OCI-LY1 (cell line): ENCODE measurements at regions not wholly inside any gene's neighbourhood (a gene's known extent, or its start where the extent isn't known, plus 50 kb on each side); places are given as distances from the start of the nearest gene placed in this dataset.

Source experiments
- H2AFZ ChIP-seq: fragments of 200-600 bp; sonication (generic), shearing (Covaris generic); 2 replicates; pipeline ENCODE4 v1.6.0; 2014; ENCODE audit warnings: antibody characterized with exemption, mild to moderate bottlenecking, low read length
- H3F3A ChIP-seq: fragments of 200-600 bp; sonication (generic), shearing (Covaris generic); 2 replicates; pipeline ENCODE4 v1.6.0; 2014; ENCODE audit warnings: mild to moderate bottlenecking, antibody characterized with exemption, low read length, moderate library complexity; ENCODE audit not compliant: insufficient read depth
- H3K27ac ChIP-seq: fragments of 200-600 bp; sonication (generic); 2 replicates; pipeline ENCODE4 v1.5.1; 2014; ENCODE audit warnings: low read length, mixed run types, mild to moderate bottlenecking, low read depth; ENCODE audit not compliant: poor library complexity, severe bottlenecking
- H3K27me3 ChIP-seq: fragments of 200-600 bp; sonication (generic); 2 replicates; pipeline ENCODE4 v1.6.0; 2014; ENCODE audit warnings: antibody characterized with exemption, mild to moderate bottlenecking, low read length, moderate library complexity; ENCODE audit not compliant: insufficient read depth
- H3K36me3 ChIP-seq: fragments of 200-600 bp; sonication (generic); 2 replicates; pipeline ENCODE4 v1.6.1; 2014; ENCODE audit warnings: mild to moderate bottlenecking, antibody characterized with exemption, low read length, moderate library complexity, mixed read lengths; ENCODE audit not compliant: insufficient read depth
- H3K4me1 ChIP-seq: fragments of 200-600 bp; sonication (generic); 2 replicates; pipeline ENCODE4 v1.5.1; 2014; ENCODE audit warnings: mild to moderate bottlenecking, low read length, moderate library complexity; ENCODE audit not compliant: insufficient read depth, severe bottlenecking
- H3K4me2 ChIP-seq: fragments of 200-600 bp; sonication (generic), shearing (Covaris generic); 2 replicates; pipeline ENCODE4 v1.6.1; 2014; ENCODE audit warnings: low read length
- H3K4me3 ChIP-seq: fragments of 200-600 bp; sonication (generic); 2 replicates; pipeline ENCODE4 v1.5.1; 2014; ENCODE audit warnings: low read length, low read depth, mild to moderate bottlenecking, mixed read lengths; ENCODE audit not compliant: poor library complexity, severe bottlenecking
- H3K79me2 ChIP-seq: fragments of 200-600 bp; shearing (Covaris generic); 2 replicates; pipeline ENCODE4 v1.6.1; 2016; ENCODE audit warnings: mixed run types, low read length, mixed read lengths; ENCODE audit not compliant: insufficient read depth
- H3K9ac ChIP-seq: fragments of 200-600 bp; sonication (generic), shearing (Covaris generic); 2 replicates; pipeline ENCODE4 v1.6.1; 2014; ENCODE audit warnings: mild to moderate bottlenecking, low read length, mixed read lengths
- H3K9me2 ChIP-seq: fragments of 200-600 bp; sonication (generic), shearing (Covaris generic); 2 replicates; pipeline ENCODE4 v1.6.1; 2014; ENCODE audit warnings: low read depth, mild to moderate bottlenecking, low read length, mixed read lengths
- H3K9me3 ChIP-seq: fragments of 200-600 bp; shearing (Covaris generic); 2 replicates; pipeline ENCODE4 v1.6.1; 2014; ENCODE audit warnings: low read length, mixed read lengths
- H4K20me1 ChIP-seq: fragments of 200-600 bp; sonication (generic), shearing (Covaris generic); 2 replicates; pipeline ENCODE4 v1.6.0; 2016; ENCODE audit warnings: mild to moderate bottlenecking, low read length; ENCODE audit not compliant: insufficient read depth
- CTCF ChIP-seq: fragments of 200-600 bp; sonication (generic), shearing (Covaris generic); IDR thresholded peaks from 2 replicates; pipeline ENCODE4 v1.5.1; 2017; ENCODE audit warnings: mild to moderate bottlenecking, antibody characterized with exemption, low read length, moderate library complexity, mixed read lengths
- EZH2 ChIP-seq: fragments of 200-600 bp; sonication (generic), shearing (Covaris generic); IDR thresholded peaks from 2 replicates; pipeline ENCODE4 v1.8.0; 2017; ENCODE audit warnings: borderline replicate concordance, mixed run types, mild to moderate bottlenecking, antibody characterized with exemption, low read length, moderate library complexity, mixed read lengths

GRCh38 chr1:5098981-5099385 is 444.6 kb downstream of the AJAP1 start:
- Histone ChIP-seq H3K27me3 (no peaks in the 10 kb centered on the region), H3K4me3 (no peak overlapping the region), H4K20me1 (no peaks in the 10 kb centered on the region), H2AFZ (no peak overlapping the region), H3K9me3 (no peaks in the 10 kb centered on the region), H3K27ac (no peak overlapping the region), H3F3A (no peaks in the 10 kb centered on the region), H3K9ac (no peak overlapping the region), H3K79me2 (no peaks in the 10 kb centered on the region), H3K4me1 (no peaks in the 10 kb centered on the region), H3K9me2 (no peaks in the 10 kb centered on the region), H3K4me2 (no peak overlapping the region), H3K36me3 (no peaks in the 10 kb centered on the region)
- TF ChIP-seq EZH2 (no peak), CTCF (no peak)

- Histone ChIP-seq H4K20me1 (no peaks in the 10 kb centered on the region), H3K27ac (no peak overlapping the region), H3K9ac (no peak overlapping the region), H3K9me2 (no peaks in the 10 kb centered on the region), H3F3A (no peaks in the 10 kb centered on the region), H3K79me2 (no peaks in the 10 kb centered on the region), H2AFZ (no peak overlapping the region), H3K4me3 (no peak overlapping the region), H3K4me1 (no peaks in the 10 kb centered on the region), H3K4me2 (no peak overlapping the region), H3K9me3 (peaks cover 7% of the 10 kb centered on the region; the same call in 1 of the 2 replicates), H3K27me3 (no peaks in the 10 kb centered on the region), H3K36me3 (no peaks in the 10 kb centered on the region)
- TF ChIP-seq CTCF (no peak), EZH2 (no peak)
Observed at GRCh38 chr1:5093042-5093441, 438.6 kb downstream of the AJAP1 start.

GRCh38 chr1:5084676-5085075 is 430.3 kb downstream of the AJAP1 start:
- no peaks in the 10 kb centered on the region for H3K9me2 ChIP-seq
- no peaks in the 10 kb centered on the region for H3K79me2 ChIP-seq
- H3K27ac ChIP-seq, result no peak overlapping the region
- H4K20me1 ChIP-seq, result no peaks in the 10 kb centered on the region
- H3K9me3 ChIP-seq, result no peaks in the 10 kb centered on the region
- no peak overlapping the region for H2AFZ ChIP-seq
- H3F3A ChIP-seq, result no peaks in the 10 kb centered on the region
- H3K36me3 ChIP-seq, result no peaks in the 10 kb centered on the region
- no peak overlapping the region for H3K4me3 ChIP-seq
- H3K4me1 ChIP-seq, result no peaks in the 10 kb centered on the region
- no peaks in the 10 kb centered on the region for H3K27me3 ChIP-seq
- H3K4me2 ChIP-seq, result no peak overlapping the region
- no peak for TF ChIP-seq CTCF
- TF ChIP-seq EZH2, result no peak
- no peak overlapping the region for H3K9ac ChIP-seq
